ENCODE measurements at regions not wholly inside any gene's neighbourhood (a gene's known extent, or its start where the extent isn't known, plus 50 kb on each side); places are given as distances from the start of the nearest gene placed in this dataset.
"Not testable (repeated sequence)": the region's sequence is repeated elsewhere in the genome, so short reads cannot be mapped to it uniquely, and the experiment has no call there.

DNA sequence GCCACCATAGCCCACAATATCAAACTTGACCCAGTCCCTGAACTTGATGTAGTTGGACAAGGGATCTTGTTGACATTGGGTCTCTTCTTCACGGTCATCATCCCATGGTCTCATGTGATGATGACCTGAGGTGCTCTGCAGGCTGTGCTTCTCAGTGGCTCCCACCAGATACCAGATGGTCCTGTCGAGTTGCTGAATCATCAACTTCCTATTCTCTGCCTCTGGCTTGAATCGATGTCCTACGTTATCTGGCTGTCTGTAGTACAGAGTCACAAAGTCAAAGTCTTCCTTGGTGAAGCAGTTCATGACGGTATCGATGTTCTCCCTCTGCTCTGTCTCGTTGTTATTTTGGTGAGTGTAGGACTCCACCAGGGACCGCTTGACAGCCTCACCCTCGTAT is 145.7 kb upstream of the ALDH3B2 start:
- H3K4me3 ChIP-seq (ENCODE audit: low read depth, low read length), result no peak overlapping the region
- TF ChIP-seq CTCF (IDR thresholded peaks at IDR 0.05; ENCODE audit: insufficient read depth, low read depth, low read length, missing control alignments), result no peak
- DNase-seq (ENCODE audit: low read depth), result no peak

GRCh38 chr11:67817558-67817957 is 143.1 kb upstream of the ALDH3B2 start:
- DNase-seq (ENCODE audit: low read depth), result not testable (repeated sequence)

GRCh38 chr11:67809301-67809700 is 134.9 kb upstream of the ALDH3B2 start:
- not testable (repeated sequence) for H3K4me3 ChIP-seq (ENCODE audit: low read depth, low read length); DNase-seq (ENCODE audit: low read depth)

More at GRCh38 chr11:67817558-67817957, 143.1 kb upstream of the ALDH3B2 start:
- not testable (repeated sequence) for H3K4me3 ChIP-seq (ENCODE audit: low read depth, low read length)

DNA sequence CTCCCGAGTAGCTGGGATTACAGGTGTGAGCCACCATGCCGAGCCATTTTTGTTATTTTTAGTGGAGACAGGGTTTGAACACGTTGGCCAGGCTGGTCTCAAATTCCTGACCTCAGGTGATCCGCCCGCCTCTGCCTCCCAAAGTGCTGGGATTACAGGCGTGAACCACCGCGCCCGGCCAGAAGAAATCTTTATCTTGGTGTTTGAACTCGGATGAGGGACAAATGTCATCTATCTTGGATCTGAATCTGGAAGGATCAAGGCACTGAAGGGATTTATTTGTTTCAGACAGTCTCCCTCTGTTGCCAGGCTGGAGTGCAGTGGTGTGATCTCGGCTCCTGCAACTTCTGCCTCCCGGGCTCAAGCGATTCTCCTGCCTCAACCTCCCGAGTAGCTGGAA is 133.5 kb upstream of the ALDH3B2 start:
- not testable (repeated sequence) for DNase-seq (ENCODE audit: low read depth); H3K4me3 ChIP-seq (ENCODE audit: low read depth, low read length)

DNA sequence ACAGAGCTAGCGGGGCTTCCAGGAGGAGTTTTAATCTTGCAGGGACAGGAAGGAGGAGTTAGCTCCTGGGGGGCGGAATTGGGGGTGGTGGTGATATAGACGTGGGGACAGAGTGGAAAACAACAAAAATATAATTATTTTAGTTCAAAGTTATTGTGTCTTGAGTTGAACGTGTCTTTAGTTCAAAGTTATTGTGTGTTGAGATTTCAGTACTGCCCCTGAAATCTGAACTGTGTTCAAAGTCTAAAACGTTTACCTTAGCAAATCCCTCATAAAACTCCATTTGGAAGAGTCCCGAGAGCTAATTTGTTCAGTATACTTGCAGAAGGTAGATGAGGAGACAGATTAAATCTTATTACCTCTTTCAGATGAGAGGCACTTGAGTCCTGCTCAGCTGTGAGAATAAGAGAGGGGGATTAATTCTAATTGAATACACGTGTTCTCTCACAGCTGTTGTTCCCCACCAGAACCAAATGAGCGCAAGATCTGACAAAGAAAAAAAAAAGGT is 132.4 kb upstream of the ALDH3B2 start:
- not testable (repeated sequence) for H3K4me3 ChIP-seq (ENCODE audit: low read depth, low read length); DNase-seq (ENCODE audit: low read depth)

- DNase-seq (ENCODE audit: low read depth), result not testable (repeated sequence)
- H3K4me3 ChIP-seq (ENCODE audit: low read depth, low read length), result peak overlapping the region; percentile 57
These were observed 131.8 kb upstream of the ALDH3B2 start for GRCh38 chr11:67806183-67806582.

GRCh38 chr11:67805253-67806126 is 131.1 kb upstream of the ALDH3B2 start:
- peak overlapping the region; percentile 86 for H3K4me3 ChIP-seq (ENCODE audit: low read depth, low read length)
- peak; percentile 96 for DNase-seq (ENCODE audit: low read depth)

DNA sequence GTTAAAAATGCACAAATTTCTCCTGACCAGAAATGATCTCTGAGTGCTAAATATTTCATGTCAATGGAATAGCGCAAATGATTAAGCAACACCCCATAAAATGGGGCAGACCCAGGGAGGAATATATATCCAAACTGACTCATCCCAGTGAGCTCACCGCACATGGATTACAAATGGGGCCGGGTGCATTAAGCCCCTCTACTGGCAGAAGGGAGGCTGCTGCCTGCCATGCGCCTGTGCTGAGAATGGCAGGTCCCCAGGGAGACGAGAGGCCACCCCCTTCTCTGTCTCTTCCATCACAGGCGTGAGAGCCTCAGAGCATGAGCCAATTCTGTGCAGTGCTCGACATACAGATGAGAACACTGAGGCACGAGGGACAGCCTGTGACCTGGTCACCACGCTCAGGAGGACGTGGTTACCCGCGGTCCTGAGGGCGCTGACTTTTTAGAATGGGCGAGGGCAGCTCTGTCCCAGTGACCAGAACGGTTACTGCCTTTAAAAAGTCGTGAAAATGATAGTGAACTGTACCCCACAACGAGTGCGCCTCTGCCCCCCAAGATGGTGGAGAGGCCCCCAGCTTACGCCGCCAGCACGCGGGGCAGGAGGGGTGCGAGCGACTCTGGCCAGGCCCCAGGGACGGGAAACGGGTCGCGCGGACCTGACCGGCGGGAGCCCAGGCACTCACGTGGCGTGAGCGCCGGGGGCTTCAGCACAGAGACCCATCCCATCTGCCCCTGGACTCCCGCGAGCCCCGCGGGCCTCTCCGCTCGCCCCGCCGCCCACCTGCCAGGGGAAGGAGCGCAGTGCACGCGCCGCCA is 130.2 kb upstream of the ALDH3B2 start:
- peak; percentile 38 for DNase-seq (ENCODE audit: low read depth)

GRCh38 chr11:67803519-67803918 is 129.1 kb upstream of the ALDH3B2 start:
- not testable (repeated sequence) for DNase-seq (ENCODE audit: low read depth); H3K4me3 ChIP-seq (ENCODE audit: low read depth, low read length)

More for the DNA sequence above, 130.2 kb upstream of the ALDH3B2 start:
- H3K4me3 ChIP-seq (ENCODE audit: low read depth, low read length), result peak overlapping the region; percentile 86

DNA sequence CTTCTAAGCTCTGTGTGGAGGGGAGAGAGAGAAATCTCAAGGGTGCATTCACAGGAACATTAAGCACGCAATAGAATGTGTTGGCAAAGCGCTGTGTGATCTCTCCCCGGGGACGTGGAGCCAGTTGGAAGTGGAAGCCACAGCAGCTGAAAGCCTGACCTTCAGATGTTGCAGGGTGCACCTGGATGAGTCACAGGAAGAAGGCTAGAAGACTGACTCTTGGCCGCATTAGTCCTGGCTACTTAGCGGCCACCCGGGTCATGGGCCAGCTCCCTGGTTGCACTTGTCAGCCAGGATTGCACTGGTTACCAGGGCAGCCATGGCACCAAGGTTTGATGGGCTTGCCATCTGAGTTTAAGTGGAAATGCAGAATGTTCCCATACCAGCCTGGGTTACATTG is 128.6 kb upstream of the ALDH3B2 start:
- H3K4me3 ChIP-seq (ENCODE audit: low read depth, low read length); DNase-seq (ENCODE audit: low read depth): not testable (repeated sequence)

DNA sequence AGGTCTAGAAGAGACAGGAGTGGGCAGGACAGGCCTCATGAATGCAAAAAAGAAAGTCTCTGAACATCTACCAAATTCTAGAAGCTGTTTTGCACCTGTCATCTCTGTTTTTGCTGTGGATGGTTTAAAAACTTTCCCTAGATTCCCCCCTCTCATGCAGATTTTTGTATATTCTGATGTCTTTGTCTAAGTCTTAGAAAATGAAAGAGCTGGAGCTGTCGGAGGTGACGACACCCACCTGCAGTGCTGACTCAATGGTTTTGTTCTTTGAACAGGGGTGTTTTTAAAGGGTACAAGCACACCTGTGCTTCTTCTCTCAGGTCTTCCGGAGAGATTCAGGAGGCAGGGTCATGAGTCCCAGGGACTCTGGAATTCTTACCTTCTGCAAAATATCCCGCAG is 128.2 kb upstream of the ALDH3B2 start:
- H3K4me3 ChIP-seq (ENCODE audit: low read depth, low read length); DNase-seq (ENCODE audit: low read depth): not testable (repeated sequence)

DNA sequence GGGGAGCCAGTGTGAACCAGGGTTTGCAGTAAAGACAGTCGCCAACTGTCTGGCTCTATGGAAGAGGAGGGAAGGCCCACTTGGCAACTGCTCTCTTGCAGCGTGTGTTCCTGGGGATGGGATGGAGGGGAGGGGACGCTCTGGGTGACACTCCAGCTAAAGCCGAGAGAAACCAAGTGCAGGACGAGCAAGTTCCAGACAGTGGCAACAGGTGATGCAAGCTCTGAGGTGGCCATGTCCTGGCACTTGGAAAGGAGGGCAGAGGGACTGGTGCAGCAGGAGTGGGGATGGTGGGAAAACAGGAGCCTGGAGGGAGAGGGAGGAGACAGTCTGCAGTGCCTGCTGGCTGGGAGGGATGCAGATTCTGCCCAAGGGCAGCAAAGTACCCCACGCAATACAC is 127.0 kb upstream of the ALDH3B2 start:
- not testable (repeated sequence) for DNase-seq (ENCODE audit: low read depth); H3K4me3 ChIP-seq (ENCODE audit: low read depth, low read length)

DNA sequence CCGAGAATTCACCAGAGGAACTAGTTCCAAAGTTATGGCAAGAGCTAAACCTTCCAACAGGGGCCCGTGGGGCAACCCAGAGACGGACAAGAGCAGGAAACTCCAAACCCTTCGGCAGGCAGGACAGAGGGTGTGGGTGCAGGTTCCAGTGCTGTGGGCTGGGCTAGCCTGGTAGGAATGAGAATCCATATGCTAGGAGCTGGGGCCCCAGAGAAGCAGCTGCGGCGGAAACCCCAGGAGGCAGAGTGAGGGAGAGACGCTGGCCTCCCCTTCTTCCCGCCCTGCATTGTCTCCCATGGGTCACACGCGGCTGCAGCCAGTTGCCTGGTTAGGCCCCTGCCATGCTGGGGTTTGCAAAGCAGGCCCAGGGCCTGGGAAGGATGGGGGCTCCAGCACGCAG is 126.2 kb upstream of the ALDH3B2 start:
- DNase-seq (ENCODE audit: low read depth); H3K4me3 ChIP-seq (ENCODE audit: low read depth, low read length): not testable (repeated sequence)

Measured in GM12865 (cell line).